PC-3 (cell line): ENCODE measurements at regions not wholly inside any gene's neighbourhood (a gene's known extent, or its start where the extent isn't known, plus 50 kb on each side); places are given as distances from the start of the nearest gene placed in this dataset.

Source experiments
- CTCF ChIP-seq: fragments of 300-600 bp; sonication (generic); conservative IDR thresholded peaks from 2 replicates; pipeline ENCODE4 v1.5.1; 2017; ENCODE audit warnings: antibody characterized with exemption, low read depth, mild to moderate bottlenecking, low read length
- EZH2 ChIP-seq: fragments of 300-600 bp; sonication (generic); IDR thresholded peaks from one replicate; pipeline ENCODE4 v1.6.1; 2017; ENCODE audit warnings: antibody characterized with exemption, mild to moderate bottlenecking, low read length; ENCODE audit not compliant: unreplicated experiment
- EZH2phosphoT487 ChIP-seq: fragments of 300-600 bp; sonication (generic); IDR thresholded peaks from 2 replicates; pipeline ENCODE4 v1.6.1; 2018; ENCODE audit warnings: mild to moderate bottlenecking, antibody characterized with exemption, low read length, borderline replicate concordance

- TF ChIP-seq CTCF, result no peak
- no peak for TF ChIP-seq EZH2phosphoT487
- no peak for TF ChIP-seq EZH2
Measured at GRCh38 chr3:152969557-152970300, 134.8 kb downstream of the P2RY1 start.
